ENCODE measurements at regions not wholly inside any gene's neighbourhood (a gene's known extent, or its start where the extent isn't known, plus 50 kb on each side); places are given as distances from the start of the nearest gene placed in this dataset.
"Not testable (repeated sequence)": the region's sequence is repeated elsewhere in the genome, so short reads cannot be mapped to it uniquely, and the experiment has no call there.

GRCh38 chr5:50553560-50553984, 112.5 kb upstream of the EMB start:
- TF ChIP-seq, protein P1, sequence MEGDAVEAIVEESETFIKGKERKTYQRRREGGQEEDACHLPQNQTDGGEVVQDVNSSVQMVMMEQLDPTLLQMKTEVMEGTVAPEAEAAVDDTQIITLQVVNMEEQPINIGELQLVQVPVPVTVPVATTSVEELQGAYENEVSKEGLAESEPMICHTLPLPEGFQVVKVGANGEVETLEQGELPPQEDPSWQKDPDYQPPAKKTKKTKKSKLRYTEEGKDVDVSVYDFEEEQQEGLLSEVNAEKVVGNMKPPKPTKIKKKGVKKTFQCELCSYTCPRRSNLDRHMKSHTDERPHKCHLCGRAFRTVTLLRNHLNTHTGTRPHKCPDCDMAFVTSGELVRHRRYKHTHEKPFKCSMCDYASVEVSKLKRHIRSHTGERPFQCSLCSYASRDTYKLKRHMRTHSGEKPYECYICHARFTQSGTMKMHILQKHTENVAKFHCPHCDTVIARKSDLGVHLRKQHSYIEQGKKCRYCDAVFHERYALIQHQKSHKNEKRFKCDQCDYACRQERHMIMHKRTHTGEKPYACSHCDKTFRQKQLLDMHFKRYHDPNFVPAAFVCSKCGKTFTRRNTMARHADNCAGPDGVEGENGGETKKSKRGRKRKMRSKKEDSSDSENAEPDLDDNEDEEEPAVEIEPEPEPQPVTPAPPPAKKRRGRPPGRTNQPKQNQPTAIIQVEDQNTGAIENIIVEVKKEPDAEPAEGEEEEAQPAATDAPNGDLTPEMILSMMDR (IDR thresholded peaks at IDR 0.05; ENCODE audit: insufficient read depth, low read length, poor library complexity, severe bottlenecking) = no peak
- TF ChIP-seq EZH2phosphoT487 (conservative IDR thresholded peaks at IDR 0.05; ENCODE audit: low read length) = no peak
- Histone ChIP-seq H3F3A (ENCODE audit: insufficient read depth) (0 out of 2 replicates have a peak, but pooled peaks cover 3% of the 10 kb centered on the region), H3K4me2 (ENCODE audit: low read depth, low read length, poor library complexity, severe bottlenecking) (no peak overlapping the region), H3K27me3 (ENCODE audit: low read length) (no peaks in the 10 kb centered on the region), H3K4me3 (ENCODE audit: insufficient read depth, low read length, poor library complexity, severe bottlenecking) (no peak overlapping the region), H3K36me3 (ENCODE audit: low read length) (no peaks in the 10 kb centered on the region), H3K9ac (ENCODE audit: low read length) (no peak overlapping the region), H3K9me3 (ENCODE audit: insufficient read depth, low read length) (no peaks in the 10 kb centered on the region), H2AFZ (ENCODE audit: low read depth, low read length, severe bottlenecking) (no peak overlapping the region), H3K27ac (ENCODE audit: low read depth, low read length) (no peak overlapping the region), H3K79me2 (ENCODE audit: insufficient read depth, low read length) (no peaks in the 10 kb centered on the region), H3K9me2 (replicated peaks; ENCODE audit: insufficient read depth, low read length) (no peaks in the 10 kb centered on the region), H4K20me1 (ENCODE audit: low read depth, low read length) (no peaks in the 10 kb centered on the region)

DNA sequence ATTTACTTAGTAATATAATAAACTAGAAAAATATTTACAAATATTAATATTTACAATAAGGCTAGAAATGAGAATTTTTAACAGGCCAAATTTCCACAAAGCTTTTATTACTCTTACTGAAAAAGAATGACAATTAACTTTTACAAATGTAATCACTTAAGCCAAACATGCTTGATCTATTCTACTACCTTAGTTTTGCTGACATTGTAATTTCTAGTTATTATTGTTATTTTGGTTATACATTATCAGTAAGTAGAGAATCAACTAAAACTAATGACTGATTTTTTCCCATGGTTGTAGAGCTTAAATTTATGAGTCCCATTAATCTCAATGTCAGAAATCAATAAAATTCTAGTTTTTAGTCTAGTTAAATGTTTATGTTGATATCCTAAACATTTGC, 107.8 kb upstream of the PARP8 start:
- not testable (repeated sequence) for H4K20me1 ChIP-seq (ENCODE audit: low read depth, low read length); H3K4me2 ChIP-seq (ENCODE audit: low read depth, low read length, poor library complexity, severe bottlenecking); H2AFZ ChIP-seq (ENCODE audit: low read depth, low read length, severe bottlenecking); H3K27ac ChIP-seq (ENCODE audit: low read depth, low read length); H3K9me3 ChIP-seq (ENCODE audit: insufficient read depth, low read length); H3K36me3 ChIP-seq (ENCODE audit: low read length); H3K27me3 ChIP-seq (ENCODE audit: low read length); H3K79me2 ChIP-seq (ENCODE audit: insufficient read depth, low read length); H3F3A ChIP-seq (ENCODE audit: insufficient read depth); H3K9ac ChIP-seq (ENCODE audit: low read length); H3K4me3 ChIP-seq (ENCODE audit: insufficient read depth, low read length, poor library complexity, severe bottlenecking); H3K9me2 ChIP-seq (replicated peaks; ENCODE audit: insufficient read depth, low read length)

- no peak overlapping the region for H3K9ac ChIP-seq (ENCODE audit: low read length)
- no peaks in the 10 kb centered on the region for H4K20me1 ChIP-seq (ENCODE audit: low read depth, low read length)
- no peak overlapping the region for H3K4me3 ChIP-seq (ENCODE audit: insufficient read depth, low read length, poor library complexity, severe bottlenecking)
- no peak for TF ChIP-seq EZH2phosphoT487 (conservative IDR thresholded peaks at IDR 0.05; ENCODE audit: low read length)
- TF ChIP-seq, protein P1 (IDR thresholded peaks at IDR 0.05; ENCODE audit: insufficient read depth, low read length, poor library complexity, severe bottlenecking) = no peak
- no peaks in the 10 kb centered on the region for H3K9me3 ChIP-seq (ENCODE audit: insufficient read depth, low read length)
- H2AFZ ChIP-seq (ENCODE audit: low read depth, low read length, severe bottlenecking) = no peak overlapping the region
- H3F3A ChIP-seq (ENCODE audit: insufficient read depth) = no peaks in the 10 kb centered on the region
- H3K79me2 ChIP-seq (ENCODE audit: insufficient read depth, low read length) = no peaks in the 10 kb centered on the region
- H3K4me2 ChIP-seq (ENCODE audit: low read depth, low read length, poor library complexity, severe bottlenecking) = no peak overlapping the region
- no peaks in the 10 kb centered on the region for H3K27me3 ChIP-seq (ENCODE audit: low read length)
- H3K36me3 ChIP-seq (ENCODE audit: low read length) = no peaks in the 10 kb centered on the region
- no peaks in the 10 kb centered on the region for H3K9me2 ChIP-seq (replicated peaks; ENCODE audit: insufficient read depth, low read length)
- no peak overlapping the region for H3K27ac ChIP-seq (ENCODE audit: low read depth, low read length)
Measured at GRCh38 chr5:50559955-50560354, 106.5 kb upstream of the PARP8 start.

DNA sequence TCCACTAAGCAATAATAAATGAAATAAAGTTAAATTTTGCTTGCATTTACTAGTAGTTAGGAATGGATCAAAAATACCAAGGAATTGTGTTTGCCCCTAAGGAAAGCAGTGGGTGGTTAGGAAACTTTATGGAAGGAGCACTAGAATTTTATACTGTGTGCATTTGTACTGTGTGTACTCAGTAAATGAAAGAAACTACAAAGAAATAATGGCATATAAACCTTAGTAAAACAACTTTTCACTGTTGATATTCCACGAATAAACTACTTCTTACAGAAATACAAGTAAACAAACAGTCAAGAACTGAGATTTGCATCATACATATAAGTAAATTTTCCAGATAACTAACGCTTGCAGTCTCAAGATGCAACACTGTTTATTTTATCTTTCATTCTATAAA, 103.7 kb upstream of the PARP8 start:
- TF ChIP-seq, protein P1 (IDR thresholded peaks at IDR 0.05; ENCODE audit: insufficient read depth, low read length, poor library complexity, severe bottlenecking) = no peak
- no peak for TF ChIP-seq EZH2phosphoT487 (conservative IDR thresholded peaks at IDR 0.05; ENCODE audit: low read length)
- no peaks in the 10 kb centered on the region for H3K9me2 ChIP-seq (replicated peaks; ENCODE audit: insufficient read depth, low read length)
- H3K27me3 ChIP-seq (ENCODE audit: low read length) = no peaks in the 10 kb centered on the region
- no peaks in the 10 kb centered on the region for H3F3A ChIP-seq (ENCODE audit: insufficient read depth)
- H4K20me1 ChIP-seq (ENCODE audit: low read depth, low read length) = no peaks in the 10 kb centered on the region
- H3K36me3 ChIP-seq (ENCODE audit: low read length) = no peaks in the 10 kb centered on the region
- H2AFZ ChIP-seq (ENCODE audit: low read depth, low read length, severe bottlenecking) = no peak overlapping the region
- no peak overlapping the region for H3K27ac ChIP-seq (ENCODE audit: low read depth, low read length)
- H3K4me3 ChIP-seq (ENCODE audit: insufficient read depth, low read length, poor library complexity, severe bottlenecking) = no peak overlapping the region
- no peak overlapping the region for H3K4me2 ChIP-seq (ENCODE audit: low read depth, low read length, poor library complexity, severe bottlenecking)
- no peaks in the 10 kb centered on the region for H3K79me2 ChIP-seq (ENCODE audit: insufficient read depth, low read length)
- H3K9me3 ChIP-seq (ENCODE audit: insufficient read depth, low read length) = no peaks in the 10 kb centered on the region
- no peak overlapping the region for H3K9ac ChIP-seq (ENCODE audit: low read length)
